HG03045 (cell line): ENCODE measurements at regions not wholly inside any gene's neighbourhood (a gene's known extent, or its start where the extent isn't known, plus 50 kb on each side); places are given as distances from the start of the nearest gene placed in this dataset.
"Not testable (repeated sequence)": the region's sequence is repeated elsewhere in the genome, so short reads cannot be mapped to it uniquely, and the experiment has no call there.

ENCODE experiments used
- ATAC-seq: cut with Tn5 transposase; IDR thresholded peaks from one replicate; pipeline ENCODE4 v1.9.1; 2021; ENCODE audit warnings: mild to moderate bottlenecking, moderate library complexity; ENCODE audit not compliant: unreplicated experiment

DNA sequence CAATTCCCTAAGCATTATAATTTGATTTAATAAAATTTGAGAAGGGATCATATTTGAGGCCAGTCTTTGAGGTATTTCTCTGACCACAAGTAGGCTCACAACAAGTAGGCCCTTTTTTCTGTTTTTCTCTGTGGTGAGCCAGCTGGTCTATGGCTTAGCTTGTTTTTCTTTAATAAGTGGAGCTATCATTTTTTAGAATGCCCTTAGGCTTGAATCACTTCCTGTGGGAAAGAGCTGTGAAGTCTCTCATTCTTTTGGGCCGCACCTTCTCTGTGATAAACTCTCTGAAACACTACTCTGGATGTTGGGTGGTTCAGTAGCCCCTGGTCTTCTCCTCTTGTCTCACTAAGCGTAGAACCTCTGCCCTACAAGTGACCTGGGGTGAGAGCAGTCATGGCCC is 235.9 kb downstream of the SUCLG1 start:
- no peak for ATAC-seq

DNA sequence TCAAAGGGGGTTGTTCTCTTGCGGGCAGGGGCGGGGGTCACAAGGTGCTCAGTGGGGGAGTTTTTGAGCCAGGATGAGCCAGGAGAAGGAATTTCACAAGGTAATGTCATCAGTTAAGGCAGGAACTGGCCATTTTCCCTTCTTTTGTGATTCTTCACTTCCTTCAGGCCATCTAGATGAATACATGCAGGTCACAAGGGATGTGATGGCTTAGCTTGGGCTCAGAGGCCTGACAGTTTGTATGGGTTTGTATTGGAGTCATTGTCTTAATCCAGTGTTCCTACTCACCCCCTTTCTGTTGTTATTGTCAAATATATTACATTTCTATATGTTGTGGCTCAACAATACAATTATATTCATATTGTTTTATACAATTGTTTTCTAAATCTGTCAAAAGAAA is 238.0 kb downstream of the SUCLG1 start:
- ATAC-seq = not testable (repeated sequence)

DNA sequence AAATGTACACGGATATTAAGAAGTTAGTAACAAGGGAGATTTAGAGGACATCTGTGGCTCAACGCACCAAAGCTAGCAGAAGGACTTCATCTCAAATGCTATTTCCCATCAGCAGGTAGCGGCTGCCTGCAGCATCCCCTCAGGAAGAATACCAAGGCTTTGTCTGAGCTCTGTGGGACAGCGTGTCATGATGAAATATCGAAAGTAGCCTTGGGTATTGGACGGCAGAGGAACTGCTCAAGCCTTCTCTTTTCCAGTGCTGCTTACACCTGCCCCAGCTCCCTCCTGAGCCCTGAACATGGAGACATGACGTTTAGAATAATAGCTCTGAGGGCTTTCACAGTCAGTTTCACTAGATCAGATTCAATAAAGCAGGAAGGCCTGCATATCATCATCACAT is 241.6 kb downstream of the SUCLG1 start:
- ATAC-seq = no peak

DNA sequence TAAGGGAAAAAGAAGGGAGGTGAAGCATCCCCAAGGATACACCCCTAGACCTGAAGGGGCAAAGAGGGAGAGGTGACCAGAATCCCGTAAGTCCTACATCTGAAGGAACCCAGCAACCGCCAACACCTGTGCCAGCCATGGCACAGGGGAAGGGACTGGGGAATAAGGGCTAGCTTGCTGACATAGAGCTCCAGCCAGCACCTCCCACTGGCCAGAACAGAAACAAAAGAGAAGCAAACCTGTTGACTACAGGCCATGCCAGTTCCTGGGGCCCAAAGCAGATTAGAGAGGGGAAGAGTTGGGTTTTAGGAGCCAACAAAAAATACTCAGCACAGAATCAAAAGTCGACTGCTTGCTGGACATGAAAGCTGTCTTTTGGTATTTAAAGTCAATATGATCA is 244.6 kb downstream of the SUCLG1 start:
- no peak for ATAC-seq

DNA sequence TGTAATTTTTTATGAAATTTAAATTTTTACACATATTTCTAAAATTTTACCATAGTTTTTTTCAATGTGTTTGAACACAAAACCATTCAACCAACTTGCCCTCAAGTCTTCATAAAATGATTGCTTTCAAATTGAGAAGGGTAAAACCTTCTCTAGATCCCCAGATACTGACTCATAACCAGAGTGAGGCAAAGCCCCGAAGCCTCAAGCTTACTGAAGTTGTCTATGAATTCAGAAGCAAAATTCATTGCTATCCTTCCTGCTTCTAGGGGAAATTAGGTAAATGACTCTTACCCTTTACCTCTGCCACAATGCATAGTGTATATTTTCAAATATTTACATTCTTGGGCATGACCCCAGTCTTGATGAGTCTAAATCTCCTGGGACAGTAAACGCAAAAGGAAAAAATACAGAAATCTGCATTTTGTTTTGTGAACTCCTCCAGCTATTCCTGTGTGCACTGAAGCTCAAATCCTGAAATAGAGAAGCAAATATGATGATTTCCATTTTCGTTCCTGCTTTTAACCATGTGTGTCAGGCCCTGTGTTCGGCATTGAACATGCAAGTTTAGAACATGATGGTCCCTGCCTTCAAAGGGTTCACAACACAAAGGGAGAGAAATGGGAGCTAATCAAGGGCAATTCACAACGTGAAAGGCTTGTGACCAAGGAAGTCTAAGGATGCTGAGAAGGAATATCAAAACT is 246.3 kb downstream of the SUCLG1 start:
- peak; percentile 70 for ATAC-seq

DNA sequence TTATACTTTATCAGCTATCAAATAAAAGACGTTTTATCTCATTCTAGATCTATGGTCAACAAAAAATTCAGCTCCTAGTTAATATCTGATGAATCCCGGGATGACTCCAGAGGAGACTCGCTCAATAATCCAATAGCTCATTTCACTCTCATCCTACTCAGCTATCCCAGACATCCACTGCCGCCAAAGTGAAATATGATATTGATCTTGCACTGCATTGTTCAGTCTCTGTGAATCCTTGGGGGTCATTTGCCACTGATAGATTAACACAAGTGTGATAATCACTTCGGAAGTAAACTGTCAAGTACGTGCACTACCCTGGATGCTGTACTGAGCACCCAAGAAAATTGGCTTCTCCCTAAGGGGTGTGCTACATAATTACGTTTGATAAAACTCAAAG is 249.1 kb downstream of the SUCLG1 start:
- ATAC-seq = no peak

DNA sequence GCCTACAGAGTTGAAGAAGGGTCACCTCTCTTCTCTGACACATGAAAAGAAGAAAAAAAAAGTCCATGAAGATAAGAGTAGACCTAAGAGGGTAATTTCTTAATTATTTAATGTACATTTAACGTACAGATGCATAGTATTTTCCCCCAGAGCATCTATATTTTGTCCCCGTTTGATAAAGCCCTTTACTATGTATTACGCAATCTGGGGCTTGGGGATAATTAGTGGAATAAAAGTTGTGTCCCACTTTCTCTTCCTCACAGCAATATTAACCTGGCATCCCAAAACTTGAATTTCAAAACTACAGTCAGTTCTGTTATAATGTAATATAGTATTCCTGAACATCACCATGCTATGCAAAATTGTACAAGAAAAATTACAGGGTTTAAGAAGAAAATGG is 254.1 kb downstream of the SUCLG1 start:
- ATAC-seq = no peak

DNA sequence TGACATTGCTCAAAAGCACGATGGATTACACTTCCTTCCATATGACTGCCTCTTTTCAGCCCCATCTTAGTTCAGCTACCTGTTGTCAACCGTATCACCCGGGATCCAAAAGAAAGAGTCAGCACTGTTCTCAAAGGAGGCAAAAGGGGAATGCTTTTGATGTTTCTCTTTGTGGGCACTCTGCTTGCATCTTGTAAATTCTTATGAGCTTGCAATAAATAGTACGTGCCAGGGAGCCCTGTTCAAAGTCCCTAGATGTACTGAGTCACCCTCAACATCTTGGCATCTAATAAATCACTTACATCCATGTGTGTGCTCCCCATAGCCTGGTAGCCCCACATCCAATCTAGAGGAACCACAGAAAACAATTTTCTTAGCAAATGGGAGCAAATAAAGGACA is 256.9 kb downstream of the SUCLG1 start:
- no peak for ATAC-seq

DNA sequence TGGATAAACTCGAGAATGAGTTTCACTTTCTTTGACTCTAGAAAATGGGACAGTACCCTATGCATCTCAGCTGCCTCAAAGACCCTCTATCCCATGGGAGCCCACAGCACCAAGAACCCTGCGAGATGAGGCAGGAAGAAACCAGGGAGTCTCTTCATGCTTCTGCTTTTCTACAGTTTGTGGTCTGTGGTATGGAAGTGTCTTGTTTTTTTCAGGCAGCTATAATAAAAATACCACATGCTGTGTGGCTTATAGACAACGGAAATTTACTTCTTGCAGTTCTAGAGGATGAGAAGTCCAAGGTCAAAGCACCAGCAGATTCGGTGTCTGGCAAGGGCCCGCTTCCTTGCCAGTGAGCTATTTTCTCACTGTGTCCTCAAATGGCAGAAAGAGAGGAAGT is 257.9 kb downstream of the SUCLG1 start:
- ATAC-seq = no peak

DNA sequence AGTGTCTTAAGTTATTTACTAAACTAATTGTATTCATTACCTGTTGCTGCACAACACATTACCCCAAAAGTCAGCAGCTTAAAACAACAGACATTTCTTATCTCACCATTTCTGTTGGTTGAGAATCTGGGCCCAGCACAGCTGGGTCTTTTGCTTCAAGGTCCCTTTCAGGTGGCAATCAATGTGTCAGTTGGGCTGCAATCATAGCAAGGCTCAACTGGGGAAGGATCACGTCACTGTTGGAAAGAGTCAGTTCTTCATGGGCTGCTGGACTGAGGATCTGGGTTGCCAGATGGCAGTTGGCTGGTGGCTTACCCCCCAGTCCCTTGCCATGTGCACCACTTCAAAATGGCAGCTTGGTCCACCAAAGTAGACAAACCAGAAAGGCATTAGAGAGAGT is 261.2 kb downstream of the SUCLG1 start:
- no peak for ATAC-seq

DNA sequence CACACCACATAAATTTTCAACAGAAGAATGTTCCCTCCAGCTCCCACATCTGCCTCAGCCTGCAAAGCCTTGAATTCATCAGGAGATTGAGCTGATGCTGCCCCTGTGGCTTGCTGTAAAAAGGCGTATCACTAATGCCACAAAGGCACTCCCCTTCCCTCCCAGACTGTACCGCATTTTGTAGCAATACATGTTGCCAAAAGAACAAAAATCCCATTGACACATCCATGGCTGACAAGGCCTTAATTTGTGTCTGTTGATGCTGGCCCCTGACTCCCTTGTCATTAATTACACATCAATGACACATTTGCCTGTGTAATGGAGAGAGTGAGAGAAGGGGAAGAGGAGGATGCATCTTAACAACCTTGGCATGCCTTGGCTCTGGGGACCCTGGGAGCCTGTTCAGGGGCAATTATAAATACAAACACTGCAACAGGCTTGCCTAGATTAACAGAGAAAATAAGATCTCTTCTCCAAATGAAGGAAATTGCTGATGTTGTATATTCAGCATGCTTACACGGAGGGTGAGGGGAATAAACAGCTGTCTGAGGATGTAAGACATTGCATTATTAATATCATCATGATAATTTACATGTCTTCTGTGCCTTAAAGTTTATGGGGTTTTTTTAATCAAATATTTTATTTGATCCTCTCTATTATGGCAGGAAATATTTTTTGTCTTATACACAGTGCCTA is 264.0 kb downstream of the SUCLG1 start:
- no peak for ATAC-seq

DNA sequence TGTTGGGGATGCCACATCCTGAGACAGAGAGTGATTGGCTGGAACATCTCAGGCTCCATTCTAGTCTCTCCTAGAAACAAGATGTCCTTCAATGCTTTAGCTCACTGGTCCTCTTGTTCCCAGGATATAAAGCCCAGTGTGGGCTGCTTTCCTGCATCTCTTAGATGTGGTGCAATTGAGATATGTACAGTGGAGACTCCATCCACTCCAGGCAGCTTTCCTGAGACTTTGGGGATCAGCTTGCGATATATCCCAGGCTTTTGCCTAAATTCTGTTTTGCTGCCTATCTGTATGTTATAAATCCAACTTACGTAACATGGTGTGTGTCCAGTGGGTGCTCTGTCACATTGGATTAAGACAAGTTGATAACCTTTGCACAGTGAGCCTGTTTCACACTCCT is 264.9 kb downstream of the SUCLG1 start:
- no peak for ATAC-seq

DNA sequence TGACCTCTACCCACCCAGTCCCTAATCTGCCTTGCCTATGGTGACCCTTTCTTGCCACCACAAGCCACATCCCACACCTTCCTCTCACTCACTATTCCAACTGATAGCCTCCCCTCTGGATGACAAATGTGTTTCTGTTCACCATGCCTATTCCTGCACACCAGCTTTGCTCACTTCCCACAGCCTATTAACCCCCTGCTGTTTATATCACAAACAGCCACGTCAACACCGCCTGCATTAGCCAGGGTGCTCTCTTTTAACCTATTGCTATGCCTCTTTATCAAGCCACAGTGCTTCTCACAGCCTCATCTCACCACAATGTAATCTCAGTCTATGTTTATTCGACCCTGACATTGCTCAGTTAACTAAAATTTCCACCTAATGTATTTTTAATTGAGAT is 271.8 kb downstream of the SUCLG1 start:
- ATAC-seq = no peak

DNA sequence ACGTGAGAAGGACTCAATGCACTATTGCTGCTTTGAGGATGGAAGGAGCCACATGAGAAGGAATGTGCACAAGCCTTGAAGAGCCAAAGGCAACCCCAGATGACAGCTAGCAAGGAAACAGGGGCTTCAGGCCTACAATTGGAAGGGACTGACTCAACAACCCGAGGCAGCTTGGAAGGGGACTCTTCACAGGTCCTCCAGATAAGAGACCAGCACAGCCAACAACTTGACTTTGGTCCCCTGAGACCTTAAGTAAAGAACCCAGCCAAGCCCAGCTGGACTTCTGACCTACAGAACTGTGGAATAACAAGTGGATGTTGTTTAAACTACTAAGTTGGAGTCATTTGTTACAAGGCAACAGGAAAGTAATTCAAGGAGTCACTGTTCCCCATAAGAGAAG is 277.2 kb downstream of the SUCLG1 start:
- no peak for ATAC-seq

DNA sequence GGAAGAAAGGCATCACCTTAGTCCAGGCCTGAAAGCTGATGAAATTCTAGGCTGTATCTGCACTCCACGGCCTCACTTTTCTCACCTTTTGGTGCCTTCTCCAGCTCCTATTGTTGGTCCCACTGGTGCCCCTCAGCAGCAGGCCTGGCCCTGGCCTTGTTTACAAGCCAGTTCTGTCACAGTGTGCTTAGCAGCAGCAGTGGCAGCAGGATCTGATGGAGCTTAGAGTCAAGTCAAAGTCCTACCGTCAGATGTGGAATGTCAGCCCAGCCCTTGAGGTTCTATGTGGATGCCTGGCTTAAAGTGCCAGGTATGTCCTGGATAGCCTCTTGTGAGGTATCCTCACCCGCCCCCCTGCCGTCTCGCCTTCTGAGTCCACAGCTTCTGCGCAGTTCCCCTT is 281.3 kb downstream of the SUCLG1 start:
- ATAC-seq = no peak

DNA sequence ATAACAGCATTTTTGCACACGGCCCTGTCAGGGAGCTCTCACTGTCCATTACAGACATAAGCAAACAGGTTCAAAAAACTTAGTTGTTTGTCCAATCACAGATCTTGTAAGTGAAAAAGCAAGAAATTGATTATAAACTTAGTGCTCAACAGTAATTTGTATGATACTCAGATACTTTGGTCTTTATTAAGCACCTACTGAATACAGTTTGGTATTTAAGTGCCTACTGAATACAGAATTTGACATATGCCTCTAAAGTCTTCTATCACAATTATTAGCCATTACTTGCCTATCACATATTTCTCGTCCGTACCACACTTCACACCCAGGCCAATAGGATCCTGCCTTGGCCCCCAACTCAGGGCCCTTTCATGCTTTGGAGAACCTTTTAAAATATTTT is 283.1 kb downstream of the SUCLG1 start:
- no peak for ATAC-seq

DNA sequence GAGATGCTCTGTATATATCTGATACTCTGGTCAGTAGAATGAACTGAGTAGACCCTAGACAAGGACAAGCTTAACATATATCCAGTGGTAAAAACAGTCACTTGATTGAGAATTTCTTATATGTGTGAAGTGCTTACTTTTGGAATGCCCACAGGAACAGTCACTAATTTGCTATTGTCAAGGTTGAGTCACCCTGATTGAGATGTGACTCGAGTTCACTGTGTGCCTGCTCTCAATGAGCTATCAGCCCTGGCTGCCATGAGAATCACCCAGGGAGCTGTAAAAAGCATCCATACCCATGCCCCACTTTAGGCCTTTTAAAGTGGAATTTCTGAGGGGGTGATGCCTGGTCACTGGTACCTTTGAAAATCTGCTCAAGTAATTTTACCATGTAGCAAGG is 283.7 kb downstream of the SUCLG1 start:
- ATAC-seq = no peak

DNA sequence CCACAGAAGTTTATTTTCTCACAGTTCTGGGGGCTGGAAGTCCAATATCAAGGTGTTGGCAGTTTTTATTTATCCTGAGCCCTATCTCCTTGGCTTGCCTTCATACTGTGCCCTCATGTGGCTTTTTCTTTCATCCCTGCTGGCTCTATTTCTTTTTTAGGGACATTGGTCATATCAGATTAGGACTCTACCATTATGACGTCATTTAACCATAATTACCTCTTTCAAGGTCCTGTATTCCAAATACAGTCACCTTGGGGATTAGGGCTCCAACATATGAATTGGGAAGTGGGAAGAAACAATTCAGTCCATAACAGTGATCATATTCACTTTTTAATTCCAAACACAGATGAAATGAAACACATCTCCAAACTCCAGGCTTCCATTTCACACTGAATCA is 286.0 kb downstream of the SUCLG1 start:
- ATAC-seq = no peak

DNA sequence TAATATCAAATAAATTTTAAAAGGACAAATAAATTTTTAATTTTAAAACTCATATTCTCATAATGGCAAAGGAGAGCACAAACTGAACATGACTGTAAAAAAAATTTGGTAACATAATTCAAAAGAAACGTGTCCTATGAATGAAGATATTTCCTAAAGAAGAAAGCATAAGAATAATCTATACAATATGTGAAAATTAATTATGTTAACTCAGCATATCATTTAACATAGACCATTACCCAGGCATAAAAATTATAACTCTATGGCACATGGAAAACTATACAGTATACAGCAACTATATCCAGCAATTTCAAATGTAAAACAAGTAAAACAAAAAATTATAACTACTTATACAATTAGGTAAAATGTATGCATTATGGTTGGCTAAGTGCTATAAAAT is 288.1 kb downstream of the SUCLG1 start:
- no peak for ATAC-seq

DNA sequence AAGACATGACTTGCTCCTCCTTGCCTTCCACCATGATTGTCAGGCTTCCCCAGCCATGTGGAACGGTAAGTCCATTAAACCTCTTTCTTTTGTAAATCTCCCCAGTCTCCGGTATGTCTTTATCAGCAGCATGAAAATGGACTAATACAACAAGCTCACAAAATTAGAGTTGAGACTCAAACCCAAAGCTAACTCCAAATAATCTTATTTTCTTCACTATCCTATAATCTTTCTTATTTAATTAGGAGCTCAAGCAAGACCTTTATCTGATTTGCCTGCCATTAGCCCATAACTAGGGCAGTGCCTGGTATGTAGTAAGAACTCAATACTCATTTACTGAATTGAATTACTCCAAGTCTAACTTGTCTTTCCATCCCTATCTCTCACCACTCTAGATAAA is 289.2 kb downstream of the SUCLG1 start:
- no peak for ATAC-seq

DNA sequence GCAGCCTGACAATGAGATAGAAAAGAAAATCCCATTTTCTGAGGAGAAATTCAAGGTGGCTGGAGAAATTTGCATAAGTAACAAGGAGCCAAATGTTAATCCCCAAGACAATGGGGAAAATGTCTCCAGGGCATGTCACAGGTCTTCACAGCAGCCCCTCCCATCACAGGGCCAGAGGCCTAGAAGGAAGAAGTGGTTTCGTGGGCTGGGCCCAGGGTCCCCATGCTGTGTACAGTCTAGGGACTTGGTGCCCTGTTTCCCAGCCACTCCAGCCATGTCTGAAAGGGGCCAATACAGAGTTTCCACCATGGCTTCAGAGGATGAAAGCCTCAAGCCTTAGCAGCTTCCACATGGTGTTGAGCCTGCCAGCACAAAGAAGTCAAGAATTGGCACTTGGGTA is 290.5 kb downstream of the SUCLG1 start:
- not testable (repeated sequence) for ATAC-seq

DNA sequence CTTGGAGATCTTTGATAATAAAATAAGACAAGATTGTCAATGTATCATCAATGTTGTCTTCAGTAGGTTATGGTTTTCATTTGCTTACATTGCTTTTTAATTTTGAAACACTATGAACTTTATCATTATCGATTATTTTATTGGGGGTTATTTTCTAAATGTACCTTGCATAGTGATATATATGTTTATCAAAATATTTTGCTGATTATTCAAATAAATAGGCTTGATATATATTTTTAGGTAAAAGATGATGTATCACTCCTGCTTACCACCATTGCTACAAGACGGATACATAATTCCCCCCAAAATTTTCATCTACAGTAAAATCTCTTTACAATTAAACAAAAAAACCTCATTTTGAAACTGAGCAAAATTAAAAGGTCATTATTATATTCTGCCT is 293.8 kb downstream of the SUCLG1 start:
- no peak for ATAC-seq

DNA sequence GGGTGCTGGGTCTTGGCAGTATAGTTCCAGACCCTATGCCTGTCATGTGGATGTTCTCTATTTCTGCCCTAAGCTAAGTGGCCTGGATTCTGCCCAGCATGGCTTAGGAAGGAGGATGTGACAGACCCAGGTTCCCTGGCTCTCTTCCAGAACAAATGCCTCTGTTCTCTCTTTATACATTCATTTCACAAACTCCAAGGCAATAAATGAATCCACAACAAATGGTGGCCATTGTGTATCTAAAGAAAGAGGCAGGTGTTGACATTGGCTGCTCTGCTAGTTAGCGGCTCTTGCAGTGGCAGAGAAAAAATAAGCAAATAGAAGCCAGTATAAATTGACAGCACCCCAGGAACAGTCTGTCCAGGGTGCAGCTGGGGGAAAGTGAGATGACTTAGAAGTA is 298.6 kb downstream of the SUCLG1 start:
- ATAC-seq = no peak
